Kasumi-1 (cell line): ENCODE measurements at regions not wholly inside any gene's neighbourhood (a gene's known extent, or its start where the extent isn't known, plus 50 kb on each side); places are given as distances from the start of the nearest gene placed in this dataset.

Source experiments
- DNase-seq, 2 experiments: peaks; one replicate each; lab custom pipeline; 2025; lab: John Stamatoyannopoulos, UW

DNA sequence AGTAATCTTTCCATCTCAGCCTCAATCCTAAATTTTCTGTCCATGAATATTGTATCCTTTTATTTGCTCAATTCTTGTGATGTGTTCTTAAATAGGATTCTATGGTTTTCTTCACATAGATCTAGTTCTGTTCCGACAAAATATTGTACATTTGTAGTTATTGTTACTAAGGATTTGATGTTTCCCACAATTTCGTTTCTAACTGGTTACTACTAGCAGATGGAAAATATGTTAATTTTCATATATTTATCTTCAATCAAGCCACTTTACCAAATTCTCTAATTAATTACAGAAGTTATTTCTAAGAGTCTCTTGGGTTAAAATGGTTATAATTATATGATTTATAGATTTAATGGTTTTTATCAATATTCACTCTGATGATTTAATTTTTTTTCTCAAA, 60.3 kb downstream of the SEC61B start:
- no peak for DNase-seq

DNA sequence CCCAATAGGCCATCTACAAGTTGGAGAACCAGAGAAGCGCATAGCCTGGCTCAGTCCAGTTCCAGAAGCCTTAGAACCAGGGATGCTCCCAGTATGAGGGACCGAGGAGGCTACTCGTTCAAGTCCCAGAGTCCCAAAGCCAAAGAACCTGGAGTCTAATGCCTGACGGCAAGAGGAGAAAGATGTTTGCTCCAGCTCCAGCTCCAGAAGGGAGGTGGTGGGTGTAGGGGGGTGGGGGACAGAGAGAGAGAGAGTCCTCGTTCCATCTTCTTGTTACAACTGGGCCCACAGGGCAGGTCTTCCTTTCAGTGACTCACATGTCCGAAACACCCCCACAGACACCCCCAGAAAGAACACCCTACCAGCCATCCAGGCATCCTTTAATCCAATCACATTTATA, 63.9 kb downstream of the SEC61B start:
- no peak for DNase-seq

DNA sequence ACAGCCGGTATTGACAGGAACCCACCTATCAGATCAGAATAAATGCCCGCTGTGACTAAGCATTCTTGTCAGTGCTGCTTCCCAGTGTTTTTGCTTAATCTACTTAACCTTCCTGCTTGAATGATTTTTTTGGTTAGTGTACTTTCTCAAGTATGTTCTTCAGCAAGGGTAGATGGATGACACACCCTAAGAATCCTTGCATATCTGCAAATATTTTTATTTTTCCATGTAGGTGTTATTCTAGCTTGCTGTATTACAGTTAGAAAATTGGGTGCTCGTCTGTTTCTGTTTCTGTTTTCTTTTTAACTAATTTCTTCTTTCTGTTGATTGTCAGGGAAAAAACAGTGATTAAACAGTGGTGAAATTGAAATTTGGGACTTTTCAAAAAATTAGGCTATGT, 64.5 kb downstream of the SEC61B start:
- DNase-seq = no peak

DNA sequence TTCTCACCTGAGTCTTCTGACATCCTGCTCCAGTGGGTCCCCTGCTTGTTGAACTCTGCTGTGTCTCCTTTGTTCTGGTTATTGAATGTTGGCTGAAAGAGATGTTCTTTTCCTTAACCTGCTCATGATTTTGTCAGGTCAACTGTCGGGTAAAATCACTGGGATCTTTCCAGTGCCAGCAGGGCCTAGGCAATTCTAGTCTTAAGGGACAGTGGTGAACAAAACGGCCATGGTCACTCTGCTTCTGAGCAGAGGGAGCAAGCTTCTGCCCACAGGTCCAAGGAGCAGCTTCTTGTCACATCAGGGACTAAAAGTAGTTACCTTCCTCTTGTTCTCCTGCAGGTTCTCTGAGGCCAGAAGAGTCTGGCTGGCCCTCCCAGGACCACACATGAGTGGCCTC, 65.6 kb downstream of the SEC61B start:
- DNase-seq = no peak

DNA sequence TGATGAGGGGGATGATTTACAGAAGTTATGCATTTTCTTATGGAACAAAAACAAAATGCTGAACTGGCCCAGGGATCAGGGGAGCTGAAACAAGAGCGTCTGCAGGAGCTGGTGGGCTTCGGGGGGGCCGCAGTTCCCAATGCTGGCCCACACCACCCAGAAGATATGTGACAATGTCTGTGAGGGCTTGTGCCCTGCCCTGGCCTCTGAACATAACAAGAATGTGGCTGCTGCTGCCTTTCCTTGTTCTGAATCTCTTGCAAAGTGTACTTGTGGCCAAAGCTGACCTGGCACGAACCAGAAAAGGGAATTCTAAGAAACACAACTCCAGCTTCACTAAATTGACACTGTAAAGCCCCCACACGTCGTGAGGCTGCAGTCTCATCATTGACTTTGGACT, 66.7 kb downstream of the SEC61B start:
- DNase-seq = no peak

DNA sequence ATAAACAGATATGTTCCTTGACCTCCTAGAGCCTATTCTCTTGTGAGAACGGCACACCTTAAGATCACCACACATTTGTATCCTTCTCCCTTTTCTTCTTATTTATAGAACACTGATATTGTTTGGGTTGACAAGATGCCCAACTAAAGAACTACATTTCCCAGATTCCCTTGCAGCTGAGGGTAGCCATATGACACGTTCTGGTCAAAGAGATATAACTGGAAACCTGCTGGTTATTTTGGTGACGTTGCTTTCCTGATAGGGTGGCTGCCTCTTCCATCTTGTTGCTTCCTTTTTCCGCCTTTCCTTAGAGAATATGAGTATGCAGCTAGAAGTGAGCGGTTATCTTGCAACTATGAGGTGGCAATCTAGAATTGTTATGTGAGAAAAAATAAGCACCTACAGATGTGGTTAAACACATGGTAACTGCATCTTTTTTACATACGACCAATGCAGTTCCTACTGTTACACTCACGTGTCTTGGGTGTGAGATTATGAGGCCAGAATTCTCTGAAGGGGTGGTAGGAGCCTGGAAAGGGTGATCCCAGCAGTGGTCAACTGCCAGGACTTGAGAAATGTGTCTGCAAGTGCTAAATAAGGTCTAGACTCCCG, 72.9 kb downstream of the SEC61B start:
- peak in 1 of 2 experiments; percentile 8 for DNase-seq

DNA sequence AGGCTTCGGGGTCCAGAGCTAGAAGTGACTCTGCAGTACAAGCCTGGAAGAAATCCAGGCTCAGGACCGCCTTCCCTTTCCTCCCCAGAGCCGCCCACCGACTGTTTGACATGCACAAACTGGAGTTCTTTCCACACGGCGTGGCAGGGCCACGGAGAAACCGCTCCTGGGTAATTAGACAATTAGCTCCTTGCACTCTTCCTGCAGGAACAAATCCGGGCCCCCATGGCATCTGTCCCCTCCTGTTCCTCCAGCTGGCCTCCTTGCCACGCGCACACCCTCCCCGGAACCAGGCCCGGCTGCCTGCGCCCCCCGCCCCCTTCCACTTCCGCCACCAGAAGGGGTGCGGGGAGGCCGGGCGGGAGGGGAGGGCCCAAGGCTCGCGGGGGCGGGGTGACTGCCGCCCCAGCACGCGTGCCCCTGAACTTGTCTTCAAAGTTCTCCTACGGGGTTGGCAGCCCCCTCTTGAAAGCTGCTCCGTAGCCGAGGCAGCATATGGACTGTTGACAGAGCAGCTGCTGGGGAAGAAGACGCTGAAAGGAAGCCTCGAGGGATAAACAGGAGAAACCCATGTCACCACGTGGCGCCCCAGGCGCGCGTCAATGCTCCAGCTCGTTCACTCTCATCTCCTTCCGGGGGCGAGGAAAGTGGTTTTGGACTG, 74.3 kb downstream of the SEC61B start:
- DNase-seq = peak; percentile 33 to 38

DNA sequence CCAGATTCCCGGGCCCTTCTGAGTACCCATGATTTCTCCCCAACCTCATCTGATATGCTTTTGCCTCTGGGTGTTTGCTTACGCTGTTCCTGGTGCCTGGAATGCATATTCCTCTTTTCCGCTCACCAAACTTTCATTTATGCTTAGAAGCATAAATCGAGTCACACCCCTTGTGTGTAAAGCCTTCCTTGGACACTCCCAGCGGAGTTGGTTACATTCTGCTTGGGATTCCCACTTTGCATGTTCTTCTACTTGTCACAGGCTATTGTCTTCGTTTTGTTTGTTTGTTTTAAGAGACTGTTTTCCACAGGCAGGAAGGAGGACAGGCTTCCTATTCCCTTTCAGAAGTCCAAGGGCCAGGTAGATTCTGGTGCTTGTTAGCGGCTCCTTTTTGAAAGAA, 76.5 kb downstream of the SEC61B start:
- no peak for DNase-seq

DNA sequence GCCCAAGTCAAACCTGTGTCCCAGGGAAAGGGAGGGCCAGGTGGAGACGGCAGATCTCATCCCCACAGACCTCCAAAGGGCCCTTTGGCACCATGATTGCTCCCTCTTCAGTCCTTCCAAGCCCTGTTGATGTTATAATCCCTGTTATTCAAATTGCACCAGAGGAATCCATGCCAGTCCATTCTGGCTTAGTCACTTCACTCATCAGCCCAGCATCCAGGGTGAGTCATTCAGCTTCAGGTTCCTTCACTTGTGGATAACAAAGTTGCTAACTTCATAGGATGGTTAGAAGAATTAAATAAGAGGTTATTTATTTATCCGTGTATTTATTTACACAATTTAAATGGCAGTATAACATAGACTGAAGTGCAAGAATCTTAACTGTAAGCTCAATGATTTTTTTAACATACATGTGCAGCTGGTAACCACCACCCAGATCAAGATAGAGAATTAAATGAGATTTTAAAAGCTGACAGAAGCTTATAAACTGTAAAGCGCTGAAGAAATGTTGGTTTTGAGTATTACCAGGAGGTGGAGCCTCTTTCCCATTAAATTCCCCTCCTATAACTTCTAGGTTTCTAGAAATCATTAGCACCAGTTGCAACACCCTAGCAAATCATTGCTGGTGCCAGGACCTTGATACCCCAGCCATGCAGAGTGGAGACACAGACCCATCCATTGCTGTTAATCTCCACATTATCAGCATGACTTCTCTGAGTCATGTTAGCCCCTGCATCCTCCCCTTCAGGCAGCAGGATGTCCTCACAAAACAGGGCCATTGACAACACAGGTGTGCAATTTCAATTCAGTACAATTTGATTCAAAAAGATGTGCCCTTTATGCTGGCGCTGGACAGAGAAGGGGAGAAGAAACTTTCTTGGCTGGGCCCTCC, 77.4 kb downstream of the SEC61B start:
- DNase-seq = peak; percentile 34 to 62

DNA sequence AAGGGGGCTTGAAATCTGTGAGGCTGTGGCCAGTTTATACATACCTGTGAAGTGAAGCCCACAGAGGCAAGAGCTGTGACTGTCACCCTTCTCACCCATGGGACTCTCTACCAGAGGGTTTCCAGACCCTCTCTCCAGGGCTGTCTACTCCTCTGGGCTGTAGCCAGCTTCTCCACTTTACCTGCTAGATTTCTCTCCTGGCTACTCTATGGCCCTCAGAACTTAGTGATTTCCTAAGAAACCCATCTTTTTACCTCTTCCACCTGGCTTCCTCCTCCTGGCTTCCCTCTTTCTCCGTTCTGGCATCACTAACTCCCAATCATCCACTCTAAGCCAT, 78.0 kb downstream of the SEC61B start:
- no peak for DNase-seq

DNA sequence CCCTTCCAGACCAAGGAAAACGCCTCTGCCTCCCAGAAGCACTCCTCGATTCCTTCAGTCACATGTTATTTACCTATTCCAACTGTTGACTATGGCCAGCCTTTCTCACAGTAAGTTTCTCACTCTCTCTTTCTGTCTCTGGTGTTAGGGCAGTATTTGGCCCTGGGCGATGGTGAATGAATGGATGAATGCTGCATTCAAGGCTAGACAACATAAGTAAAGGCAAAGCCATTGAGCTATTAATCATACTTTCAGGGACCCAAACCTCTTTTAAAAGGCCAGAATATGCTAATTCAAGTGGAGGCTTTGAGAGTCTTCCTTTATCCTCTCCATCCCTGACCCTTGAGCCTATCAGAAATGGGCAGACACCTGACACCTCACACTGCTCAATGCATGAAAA, 78.5 kb downstream of the SEC61B start:
- DNase-seq = no peak

DNA sequence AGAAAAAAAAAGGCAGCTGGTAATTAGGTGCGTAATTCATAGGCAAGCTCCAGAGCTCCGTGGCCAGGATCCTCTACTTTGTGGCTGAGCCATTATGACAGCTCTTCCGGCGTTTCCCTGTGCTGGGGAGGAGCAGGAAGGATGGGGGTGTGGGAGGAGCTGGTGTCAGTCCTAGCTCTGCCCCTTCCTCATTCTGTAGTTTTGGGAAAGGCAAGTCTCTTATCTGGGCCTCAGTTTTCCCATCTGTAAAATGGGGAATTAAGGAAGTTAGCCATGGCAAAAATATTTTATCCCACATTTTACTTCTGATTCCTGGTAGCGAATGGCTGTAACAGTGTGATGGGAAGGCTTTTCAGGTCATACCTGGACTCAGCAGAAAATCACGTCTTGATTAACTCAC, 81.1 kb downstream of the SEC61B start:
- DNase-seq = peak; percentile 78 to 79

DNA sequence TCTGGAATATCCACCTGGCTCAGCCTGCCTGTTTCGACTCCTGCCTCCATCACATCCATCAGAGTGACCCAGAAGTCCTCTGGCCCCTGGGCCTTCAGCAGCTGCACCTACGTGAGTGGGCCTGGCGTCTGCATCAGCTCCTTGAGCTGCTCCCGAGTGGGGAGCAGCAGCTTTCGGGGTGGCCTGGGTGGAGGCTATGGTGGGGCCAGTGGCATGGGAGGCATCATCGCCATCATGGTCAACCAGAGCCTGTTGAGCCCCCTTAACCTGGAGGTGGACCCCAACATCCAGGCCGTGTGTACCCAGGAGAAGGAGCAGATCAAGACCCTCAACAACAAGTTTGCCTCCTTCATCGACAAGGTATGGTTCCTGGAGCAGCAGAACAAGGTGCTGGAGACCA, 83.0 kb downstream of the SEC61B start:
- DNase-seq = no peak

DNA sequence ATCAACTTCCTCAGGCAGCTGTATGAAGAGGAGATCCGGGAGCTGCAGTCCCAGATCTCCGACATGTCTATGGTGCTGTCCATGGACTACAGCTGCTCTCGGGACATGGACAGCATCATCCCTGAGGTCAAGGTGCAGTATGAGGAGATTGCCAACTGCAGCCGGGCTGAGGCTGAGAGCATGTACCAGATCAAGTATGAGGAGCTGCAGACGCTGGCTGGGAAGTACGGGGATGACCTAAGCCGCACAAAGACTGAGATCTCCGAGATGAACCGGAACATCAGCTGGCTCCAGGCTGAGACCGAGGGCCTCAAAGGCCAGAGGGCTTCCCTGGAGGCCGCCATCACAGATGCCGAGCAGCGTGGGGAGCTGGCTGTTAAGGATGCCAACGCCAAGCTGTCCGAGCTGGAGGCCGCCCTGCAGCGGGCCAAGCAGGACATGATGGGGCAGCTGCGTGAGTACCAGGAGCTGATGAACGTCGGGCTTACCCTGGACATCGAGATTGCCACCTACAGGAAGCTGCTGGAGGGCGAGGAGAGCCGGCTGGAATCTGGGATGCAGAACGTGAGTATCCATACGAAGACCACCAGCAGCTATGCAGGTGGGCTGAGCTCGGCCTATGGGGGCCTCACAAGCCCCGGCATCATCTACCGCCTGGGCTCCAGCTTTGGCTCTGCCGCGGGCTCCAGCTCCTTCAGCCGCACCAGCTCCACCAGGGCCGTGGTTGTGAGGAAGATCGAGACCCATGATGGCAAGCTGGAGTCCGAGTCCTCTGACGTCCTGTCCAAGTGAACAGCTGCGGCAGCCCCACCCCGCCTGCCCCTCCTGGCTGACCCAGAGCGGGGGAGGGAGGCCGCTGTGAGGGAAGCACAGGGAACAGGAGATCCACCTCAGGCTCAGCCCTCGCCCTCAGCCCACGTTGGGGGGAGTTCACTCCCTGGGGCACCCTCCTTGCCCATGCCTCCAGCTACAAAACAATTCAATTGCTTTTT, 84.0 kb downstream of the SEC61B start:
- no peak for DNase-seq

DNA sequence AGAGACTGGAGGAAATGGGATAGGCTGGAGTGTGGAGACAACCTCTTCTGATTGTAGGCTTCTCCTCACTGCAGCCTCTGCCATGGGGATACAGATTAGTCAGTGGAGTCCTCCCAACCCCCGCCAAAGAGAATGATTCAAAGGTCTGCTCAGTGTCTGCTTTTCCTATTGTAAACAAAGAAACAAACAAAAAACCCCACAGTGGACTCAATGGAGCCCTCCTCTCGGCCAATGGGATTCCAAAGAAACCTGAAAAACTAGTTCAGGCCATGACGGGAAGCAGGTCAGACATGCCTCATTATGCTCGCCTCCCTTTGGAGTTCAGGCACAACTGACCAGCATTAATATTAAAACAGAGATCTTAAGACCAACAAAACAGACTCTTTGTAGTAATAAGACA, 85.8 kb downstream of the SEC61B start:
- no peak for DNase-seq

DNA sequence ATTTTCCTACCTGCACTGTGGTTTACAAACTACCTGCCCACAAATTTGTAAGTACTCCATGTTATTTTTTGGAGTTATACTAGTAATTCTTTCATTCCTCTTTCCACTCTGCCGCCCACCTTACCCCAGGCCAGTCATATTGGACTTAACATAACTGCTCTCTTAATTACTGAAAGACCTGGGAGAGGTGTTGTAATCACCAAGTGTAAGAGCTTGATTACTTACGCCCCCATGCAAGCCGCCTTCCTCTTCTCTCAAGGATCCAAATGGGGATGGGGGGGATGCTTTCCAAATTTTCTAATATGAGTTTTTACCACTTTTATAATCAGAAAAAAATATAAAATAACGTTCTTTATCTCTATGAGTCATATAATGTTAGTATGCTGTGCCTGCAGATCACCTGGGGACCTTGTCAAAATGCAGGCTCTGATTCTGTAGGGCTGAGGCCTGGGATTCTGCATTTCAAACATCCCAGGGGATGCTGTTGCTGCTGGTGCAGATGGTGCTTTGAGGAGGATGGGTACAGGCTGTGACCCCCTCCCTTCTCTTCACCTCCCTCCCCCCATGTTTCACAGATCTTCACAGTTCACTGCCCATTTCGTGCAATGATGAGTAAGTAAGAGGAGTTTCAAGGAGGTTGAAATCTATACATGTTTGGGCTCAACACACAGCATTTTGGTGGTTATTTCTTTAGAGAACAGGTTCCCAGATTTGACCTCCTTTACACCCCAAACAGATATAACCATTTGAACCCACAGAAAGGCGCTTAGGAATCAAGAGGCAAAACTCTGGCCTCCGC, 87.3 kb downstream of the SEC61B start:
- DNase-seq = no peak

DNA sequence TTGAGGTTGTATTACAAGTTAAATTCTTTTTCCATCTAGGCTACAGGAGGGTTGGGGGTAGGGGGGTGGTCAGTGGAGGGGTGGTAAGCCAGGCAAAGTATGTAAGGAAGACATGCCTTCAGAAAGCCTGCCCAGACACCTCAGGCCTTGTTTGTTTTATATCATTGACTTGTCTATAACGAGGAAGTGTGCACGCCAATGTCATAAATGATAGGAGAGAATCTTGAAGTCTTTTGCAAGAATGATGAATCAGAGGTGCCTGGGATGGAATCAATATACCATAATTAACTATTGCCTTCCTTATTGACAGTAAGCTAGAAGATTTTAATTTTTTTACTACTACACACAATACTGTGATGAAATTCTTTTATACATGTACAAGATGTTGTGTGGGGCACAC, 90.7 kb downstream of the SEC61B start:
- DNase-seq = no peak

DNA sequence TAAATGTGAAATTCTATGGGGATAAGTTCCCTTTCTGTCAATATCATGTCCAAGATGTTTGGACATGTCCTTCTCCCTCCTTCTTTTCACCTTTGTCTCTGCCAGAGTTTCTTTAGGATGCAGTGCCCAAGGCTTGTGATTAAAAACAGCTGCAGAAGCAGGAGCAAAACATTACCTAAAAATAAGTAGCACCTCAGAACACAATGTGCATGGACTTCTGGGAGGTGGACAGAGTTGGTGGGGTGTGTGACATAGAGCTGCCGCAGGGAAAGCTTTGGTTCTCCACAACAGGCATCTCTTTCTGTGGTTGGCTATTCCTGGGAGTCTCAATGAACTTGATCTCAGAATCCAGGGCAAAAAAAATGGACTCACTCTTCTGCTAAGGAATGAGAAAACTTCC, 97.0 kb downstream of the SEC61B start:
- no peak for DNase-seq

DNA sequence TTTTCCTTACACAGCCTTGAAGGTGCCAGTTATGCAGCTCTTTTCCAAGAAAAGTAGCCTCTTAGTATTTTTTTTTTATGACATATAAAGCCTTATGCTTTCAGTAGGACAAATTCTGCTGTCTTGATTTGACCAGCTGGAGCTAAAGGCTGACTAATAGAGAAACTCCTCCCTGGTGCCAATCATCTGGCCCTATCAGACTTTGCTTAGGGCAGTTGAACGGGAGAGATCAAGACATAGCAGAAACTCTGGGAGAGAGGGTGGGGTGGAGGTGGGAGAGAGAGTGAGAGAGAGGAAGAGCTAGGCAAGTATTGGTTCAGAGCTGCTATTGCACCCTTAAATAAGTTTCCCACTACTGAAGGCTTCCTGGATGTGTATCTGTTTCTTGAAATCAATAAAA, 100.2 kb downstream of the SEC61B start:
- DNase-seq = no peak

DNA sequence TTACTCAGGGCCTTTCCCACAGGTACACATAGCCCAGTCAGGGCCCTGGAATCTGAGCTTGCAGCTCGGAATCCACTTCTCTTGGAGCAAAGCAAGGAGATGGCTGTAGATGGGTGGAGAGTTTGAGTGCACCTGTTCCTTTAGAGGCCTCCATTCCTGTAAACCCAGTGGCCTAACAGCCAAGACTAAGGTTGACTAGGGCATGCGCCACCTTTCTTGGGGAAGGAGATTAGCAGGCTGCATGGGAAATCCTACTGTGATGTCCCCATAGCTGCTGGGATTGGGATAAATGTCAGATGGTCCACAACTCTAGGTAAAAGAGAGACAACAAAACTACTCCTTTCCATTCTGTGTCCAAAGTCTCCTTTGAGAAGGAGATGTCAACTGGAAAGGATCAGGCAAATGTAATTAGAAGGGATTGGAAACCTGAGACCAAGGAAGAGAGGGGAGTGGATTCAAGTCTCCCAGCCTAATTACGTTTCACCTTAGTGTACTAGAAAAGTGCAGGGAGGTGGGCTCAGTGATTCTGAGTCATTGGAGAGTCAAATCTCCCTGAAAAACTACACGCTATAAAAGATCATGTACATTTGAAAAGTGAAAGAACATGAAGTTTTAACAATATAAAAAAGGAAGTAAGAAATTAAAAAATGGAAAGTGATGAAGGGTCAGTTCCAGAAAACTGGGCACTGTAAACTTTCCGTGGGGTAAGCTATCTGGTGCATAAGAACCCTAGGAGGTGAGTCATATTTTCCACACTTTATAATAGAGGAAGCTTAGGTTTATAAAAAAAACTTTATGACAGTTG, 104.2 kb downstream of the SEC61B start:
- DNase-seq = peak in 1 of 2 experiments; percentile 3

DNA sequence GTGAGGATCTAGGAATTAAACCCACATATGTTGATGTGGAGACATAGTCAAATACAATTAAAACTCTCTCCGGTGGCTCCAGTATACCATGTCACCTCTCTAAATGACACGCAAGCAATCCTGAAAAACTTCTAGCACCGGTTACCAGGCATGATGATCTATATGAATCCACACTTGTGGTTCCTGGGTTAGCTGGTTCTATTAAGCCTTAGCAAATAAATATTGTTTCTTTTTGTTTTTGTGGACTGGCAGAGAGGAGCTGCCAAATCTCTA, 104.8 kb downstream of the SEC61B start:
- DNase-seq = no peak
